ENCODE measurements at regions not wholly inside any gene's neighbourhood (a gene's known extent, or its start where the extent isn't known, plus 50 kb on each side); places are given as distances from the start of the nearest gene placed in this dataset.

- TF ChIP-seq REST (IDR thresholded peaks at IDR 0.05) (no peak), EGR1 (IDR thresholded peaks at IDR 0.05; ENCODE audit: low read depth in 2 of 2) (no peak)
Measured at GRCh38 chr2:175662335-175662734, 339.7 kb downstream of the LNPK start (continued).

GRCh38 chr2:175648577-175649063, 353.4 kb downstream of the LNPK start:
- no peak overlapping the region for H3K9ac ChIP-seq (ENCODE audit: low read depth in 1 of 2, low read length in 2 of 2)
- H3K4me1 ChIP-seq (ENCODE audit: control insufficient read depth in 4 of 4, insufficient read depth in 4 of 4, low read length in 3 of 4) = no peaks in the 10 kb centered on the region
- no peak overlapping the region for H3K27ac ChIP-seq (ENCODE audit: low read depth in 1 of 2, low read length in 2 of 2)
- peaks cover 3 to 15% (median 7%) of the 10 kb centered on the region in 4 donors for H3K9me3 ChIP-seq (ENCODE audit: control insufficient read depth in 4 of 4, low read length in 3 of 4)
- no peak for DNase-seq (ENCODE audit: low spot score)
- TF ChIP-seq CTCF (IDR thresholded peaks at IDR 0.05; ENCODE audit: low read depth, low read length, missing input control) (no peak), RXRA (IDR thresholded peaks at IDR 0.05) (no peak), FOXA2 (IDR thresholded peaks at IDR 0.05) (no peak), SP1 (IDR thresholded peaks at IDR 0.05) (no peak), RAD21 (IDR thresholded peaks at IDR 0.05) (no peak), EGR1 (IDR thresholded peaks at IDR 0.05; ENCODE audit: low read depth in 2 of 2) (no peak)
- WGBS = 0% methylated on average over 1 of the region's 1 CpG
- H3K4me3 ChIP-seq (ENCODE audit: low read depth in 1 of 3, low read length in 3 of 3) = no peak overlapping the region
- H3K36me3 ChIP-seq (ENCODE audit: control insufficient read depth in 4 of 4, insufficient read depth in 3 of 4, low read depth in 1 of 4, low read length in 3 of 4) = no peaks in the 10 kb centered on the region
- peaks cover 0 to 6% (median 0%) of the 10 kb centered on the region in 4 donors for H3K27me3 ChIP-seq (ENCODE audit: control insufficient read depth in 4 of 4, insufficient read depth in 4 of 4, low read length in 3 of 4)

GRCh38 chr2:175647058-175647457, 355.0 kb downstream of the LNPK start:
- Histone ChIP-seq H3K36me3 (ENCODE audit: control insufficient read depth in 4 of 4, insufficient read depth in 3 of 4, low read depth in 1 of 4, low read length in 3 of 4) (no peaks in the 10 kb centered on the region), H3K4me1 (ENCODE audit: control insufficient read depth in 4 of 4, insufficient read depth in 4 of 4, low read length in 3 of 4) (no peaks in the 10 kb centered on the region), H3K9me3 (ENCODE audit: control insufficient read depth in 4 of 4, low read length in 3 of 4) (peaks cover 3 to 15% (median 7%) of the 10 kb centered on the region in 4 donors), H3K4me3 (ENCODE audit: low read depth in 1 of 3, low read length in 3 of 3) (no peak overlapping the region), H3K27me3 (ENCODE audit: control insufficient read depth in 4 of 4, insufficient read depth in 4 of 4, low read length in 3 of 4) (peaks cover 0 to 4% (median 0%) of the 10 kb centered on the region in 4 donors), H3K9ac (ENCODE audit: low read depth in 1 of 2, low read length in 2 of 2) (no peak overlapping the region), H3K27ac (ENCODE audit: low read depth in 1 of 2, low read length in 2 of 2) (no peak overlapping the region)
- DNase-seq (ENCODE audit: low spot score) = no peak
- WGBS = 95% methylated on average over 2 of the region's 2 CpGs
- TF ChIP-seq GABPA (IDR thresholded peaks at IDR 0.05 in 1 of 2, conservative IDR thresholded peaks at IDR 0.05 in 1 of 2) (no peak), HNF4G (IDR thresholded peaks at IDR 0.05) (no peak), EGR1 (IDR thresholded peaks at IDR 0.05; ENCODE audit: low read depth in 2 of 2) (no peak)

- H3K27ac ChIP-seq (ENCODE audit: low read depth in 1 of 2, low read length in 2 of 2) = no peak overlapping the region
- no peaks in the 10 kb centered on the region for H3K9me3 ChIP-seq (ENCODE audit: control insufficient read depth in 4 of 4, low read length in 3 of 4)
- no peaks in the 10 kb centered on the region for H3K4me1 ChIP-seq (ENCODE audit: control insufficient read depth in 4 of 4, insufficient read depth in 4 of 4, low read length in 3 of 4)
- no peaks in the 10 kb centered on the region for H3K36me3 ChIP-seq (ENCODE audit: control insufficient read depth in 4 of 4, insufficient read depth in 3 of 4, low read depth in 1 of 4, low read length in 3 of 4)
- no peak overlapping the region for H3K4me3 ChIP-seq (ENCODE audit: low read depth in 1 of 3, low read length in 3 of 3)
- H3K27me3 ChIP-seq (ENCODE audit: control insufficient read depth in 4 of 4, insufficient read depth in 4 of 4, low read length in 3 of 4) = no peaks in the 10 kb centered on the region
- WGBS = 72% methylated on average over 2 of the region's 2 CpGs
- no peak for DNase-seq (ENCODE audit: low spot score)
- H3K9ac ChIP-seq (ENCODE audit: low read depth in 1 of 2, low read length in 2 of 2) = no peak overlapping the region
- TF ChIP-seq TAF1 (conservative IDR thresholded peaks at IDR 0.05) (no peak), NR2F2 (IDR thresholded peaks at IDR 0.05) (no peak), EGR1 (IDR thresholded peaks at IDR 0.05; ENCODE audit: low read depth in 2 of 2) (no peak), FOXA2 (IDR thresholded peaks at IDR 0.05) (no peak), RXRA (IDR thresholded peaks at IDR 0.05) (no peak), FOXA1 (IDR thresholded peaks at IDR 0.05) (no peak), RAD21 (IDR thresholded peaks at IDR 0.05) (no peak), MAX (IDR thresholded peaks at IDR 0.05) (no peak), REST (IDR thresholded peaks at IDR 0.05) (no peak), JUND (IDR thresholded peaks at IDR 0.05) (no peak), YY1 (IDR thresholded peaks at IDR 0.05) (no peak), SP1 (IDR thresholded peaks at IDR 0.05) (no peak), HNF4G (IDR thresholded peaks at IDR 0.05) (no peak)
Measured at GRCh38 chr2:175640655-175641054, 361.4 kb downstream of the LNPK start.
